GM18505 (cell line): ENCODE measurements at regions not wholly inside any gene's neighbourhood (a gene's known extent, or its start where the extent isn't known, plus 50 kb on each side); places are given as distances from the start of the nearest gene placed in this dataset.

Source experiments
- ATAC-seq: cut with Tn5 transposase; IDR thresholded peaks from one replicate; pipeline ENCODE4 v1.9.1; 2021; ENCODE audit not compliant: unreplicated experiment
- POLR2A ChIP-seq: IDR thresholded peaks from 4 replicates; pipeline ENCODE4 v1.6.1; 2011; ENCODE audit warnings: borderline replicate concordance; ENCODE audit not compliant: insufficient read depth, insufficient read length; ENCODE audit errors: extremely low read depth

- ATAC-seq, result no peak
- TF ChIP-seq POLR2A, result no peak
Observed at GRCh38 chr14:101179691-101180211, 276.2 kb upstream of the RTL1 start.

GRCh38 chr14:101181446-101182313 lies 278.2 kb upstream of the RTL1 start:
- TF ChIP-seq POLR2A, result no peak
- no peak for ATAC-seq

- TF ChIP-seq POLR2A, result no peak
- no peak for ATAC-seq
Observed at GRCh38 chr14:101182476-101182875, 279.0 kb upstream of the RTL1 start.

- no peak for ATAC-seq
- no peak for TF ChIP-seq POLR2A
Observed at GRCh38 chr14:101183376-101184103, 280.0 kb upstream of the RTL1 start.

- TF ChIP-seq POLR2A, result no peak
- no peak for ATAC-seq
Observed at GRCh38 chr14:101184104-101184455, 280.6 kb upstream of the RTL1 start.

- TF ChIP-seq POLR2A, result no peak
- no peak for ATAC-seq
Observed at GRCh38 chr14:101184572-101184971, 281.1 kb upstream of the RTL1 start.

GRCh38 chr14:101185073-101185835 lies 281.7 kb upstream of the RTL1 start:
- no peak for ATAC-seq
- TF ChIP-seq POLR2A, result no peak

- no peak for TF ChIP-seq POLR2A
- no peak for ATAC-seq
Observed at GRCh38 chr14:101185946-101186345, 282.4 kb upstream of the RTL1 start.

GRCh38 chr14:101186544-101186943 lies 283.0 kb upstream of the RTL1 start:
- TF ChIP-seq POLR2A, result no peak
- ATAC-seq, result no peak

- no peak for ATAC-seq
Observed at GRCh38 chr14:101186992-101187815, 283.7 kb upstream of the RTL1 start.

GRCh38 chr14:101187816-101188570 lies 284.5 kb upstream of the RTL1 start:
- ATAC-seq, result no peak
- no peak for TF ChIP-seq POLR2A

More at GRCh38 chr14:101186992-101187815, 283.7 kb upstream of the RTL1 start:
- no peak for TF ChIP-seq POLR2A

GRCh38 chr14:101188571-101188915 lies 285.0 kb upstream of the RTL1 start:
- ATAC-seq, result no peak
- TF ChIP-seq POLR2A, result no peak
